ENCODE measurements at regions not wholly inside any gene's neighbourhood (a gene's known extent, or its start where the extent isn't known, plus 50 kb on each side); places are given as distances from the start of the nearest gene placed in this dataset.

GRCh38 chr9:10785255-10785654 lies 172.5 kb upstream of the PTPRD start:
- no peak overlapping the region for H3K27ac ChIP-seq (ENCODE audit: low read depth, low read length)
- no peak overlapping the region for H2AFZ ChIP-seq (ENCODE audit: low read length)
- no peak for DNase-seq (ENCODE audit: insufficient read length, low spot score, missing footprints)
- no peaks in the 10 kb centered on the region for H3K36me3 ChIP-seq (ENCODE audit: insufficient read depth, low read length)
- no peaks in the 10 kb centered on the region for H3K9me3 ChIP-seq (ENCODE audit: low read depth, low read length)
- H3K27me3 ChIP-seq (ENCODE audit: insufficient read depth, low read length): no peaks in the 10 kb centered on the region
- H3K4me1 ChIP-seq (ENCODE audit: insufficient read depth, low read length): no peaks in the 10 kb centered on the region
- no peak overlapping the region for H3K4me2 ChIP-seq (ENCODE audit: insufficient read depth, low read length)
- TF ChIP-seq CTCF (IDR thresholded peaks at IDR 0.05; ENCODE audit: extremely low read depth, low read depth, low read length): no peak
- no peaks in the 10 kb centered on the region for H3K79me2 ChIP-seq (ENCODE audit: insufficient read depth, low read length)
- no peak overlapping the region for H3K4me3 ChIP-seq (ENCODE audit: insufficient read depth, low read length)
- H4K20me1 ChIP-seq (ENCODE audit: insufficient read depth, low read length): no peaks in the 10 kb centered on the region

- no peaks in the 10 kb centered on the region for H3K27me3 ChIP-seq (ENCODE audit: insufficient read depth, low read length)
- H3K4me3 ChIP-seq (ENCODE audit: insufficient read depth, low read length): no peak overlapping the region
- DNase-seq (ENCODE audit: insufficient read length, low spot score, missing footprints): no peak
- H3K4me1 ChIP-seq (ENCODE audit: insufficient read depth, low read length): no peaks in the 10 kb centered on the region
- no peaks in the 10 kb centered on the region for H3K36me3 ChIP-seq (ENCODE audit: insufficient read depth, low read length)
- H3K27ac ChIP-seq (ENCODE audit: low read depth, low read length): no peak overlapping the region
- no peaks in the 10 kb centered on the region for H3K9me3 ChIP-seq (ENCODE audit: low read depth, low read length)
- no peak overlapping the region for H2AFZ ChIP-seq (ENCODE audit: low read length)
- TF ChIP-seq CTCF (IDR thresholded peaks at IDR 0.05; ENCODE audit: extremely low read depth, low read depth, low read length): no peak
- no peaks in the 10 kb centered on the region for H4K20me1 ChIP-seq (ENCODE audit: insufficient read depth, low read length)
- H3K4me2 ChIP-seq (ENCODE audit: insufficient read depth, low read length): no peak overlapping the region
- H3K79me2 ChIP-seq (ENCODE audit: insufficient read depth, low read length): no peaks in the 10 kb centered on the region
These were observed 180.5 kb upstream of the PTPRD start for GRCh38 chr9:10793306-10793705.

GRCh38 chr9:10804486-10804885 lies 191.7 kb upstream of the PTPRD start:
- H3K79me2 ChIP-seq (ENCODE audit: insufficient read depth, low read length): no peaks in the 10 kb centered on the region
- no peaks in the 10 kb centered on the region for H3K4me1 ChIP-seq (ENCODE audit: insufficient read depth, low read length)
- no peak overlapping the region for H2AFZ ChIP-seq (ENCODE audit: low read length)
- no peak overlapping the region for H3K4me2 ChIP-seq (ENCODE audit: insufficient read depth, low read length)
- H3K27ac ChIP-seq (ENCODE audit: low read depth, low read length): no peak overlapping the region
- H3K36me3 ChIP-seq (ENCODE audit: insufficient read depth, low read length): no peaks in the 10 kb centered on the region
- H3K9me3 ChIP-seq (ENCODE audit: low read depth, low read length): peaks cover 6% of the 10 kb centered on the region
- DNase-seq (ENCODE audit: insufficient read length, low spot score, missing footprints): no peak
- no peak overlapping the region for H3K4me3 ChIP-seq (ENCODE audit: insufficient read depth, low read length)
- no peaks in the 10 kb centered on the region for H3K27me3 ChIP-seq (ENCODE audit: insufficient read depth, low read length)
- TF ChIP-seq CTCF (IDR thresholded peaks at IDR 0.05; ENCODE audit: extremely low read depth, low read depth, low read length): no peak
- no peaks in the 10 kb centered on the region for H4K20me1 ChIP-seq (ENCODE audit: insufficient read depth, low read length)

- no peak for TF ChIP-seq CTCF (IDR thresholded peaks at IDR 0.05; ENCODE audit: extremely low read depth, low read depth, low read length)
- Histone ChIP-seq H3K27me3 (ENCODE audit: insufficient read depth, low read length) (no peaks in the 10 kb centered on the region), H4K20me1 (ENCODE audit: insufficient read depth, low read length) (no peaks in the 10 kb centered on the region)
These were observed 194.1 kb upstream of the PTPRD start for GRCh38 chr9:10806868-10807267.

More at GRCh38 chr9:10806868-10807267, 194.1 kb upstream of the PTPRD start:
- Histone ChIP-seq H3K4me2 (ENCODE audit: insufficient read depth, low read length) (no peak overlapping the region), H3K9me3 (ENCODE audit: low read depth, low read length) (peaks cover 6% of the 10 kb centered on the region), H2AFZ (ENCODE audit: low read length) (no peak overlapping the region), H3K4me3 (ENCODE audit: insufficient read depth, low read length) (no peak overlapping the region), H3K79me2 (ENCODE audit: insufficient read depth, low read length) (no peaks in the 10 kb centered on the region), H3K4me1 (ENCODE audit: insufficient read depth, low read length) (no peaks in the 10 kb centered on the region), H3K36me3 (ENCODE audit: insufficient read depth, low read length) (no peaks in the 10 kb centered on the region), H3K27ac (ENCODE audit: low read depth, low read length) (no peak overlapping the region)
- no peak for DNase-seq (ENCODE audit: insufficient read length, low spot score, missing footprints)

Measured in osteoblast (primary cell).